Fibroblast of pulmonary artery (primary cell): ENCODE measurements at regions not wholly inside any gene's neighbourhood (a gene's known extent, or its start where the extent isn't known, plus 50 kb on each side); places are given as distances from the start of the nearest gene placed in this dataset.

Experiments used
- DNase-seq: peaks from one replicate; pipeline ENCODE4 v3.0.0-alpha.2; 2010; ENCODE audit warnings: low read depth
- H3K4me3 ChIP-seq: replicated peaks from 2 replicates; pipeline ENCODE4 v1.5.1; 2011; ENCODE audit warnings: low read depth, mild to moderate bottlenecking, control low read depth, low read length, moderate library complexity
- TF ChIP-seq, protein P1 (sequence below): IDR thresholded peaks from 2 replicates; pipeline ENCODE4 v1.5.1; 2011; ENCODE audit warnings: mild to moderate bottlenecking, control low read depth, low read length, inconsistent platforms; ENCODE audit errors: missing control alignments

DNA sequence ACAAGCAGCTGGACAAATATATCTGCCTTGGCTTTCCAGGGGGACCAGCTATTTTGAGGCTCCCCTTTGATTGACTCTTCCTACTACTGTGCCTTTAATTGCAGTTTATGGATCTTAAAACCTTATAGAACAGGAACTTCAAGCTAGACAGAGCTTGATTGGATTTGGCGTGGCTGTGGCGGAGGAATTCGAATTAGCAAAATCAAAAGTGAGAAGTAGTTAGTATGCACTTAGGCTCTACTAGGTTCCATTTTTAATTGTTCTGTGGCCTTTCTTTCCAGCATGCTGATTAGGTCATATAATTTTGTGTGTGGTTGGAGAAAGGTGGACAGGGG lies 248.0 kb downstream of the HIVEP2 start:
- TF ChIP-seq, protein P1, sequence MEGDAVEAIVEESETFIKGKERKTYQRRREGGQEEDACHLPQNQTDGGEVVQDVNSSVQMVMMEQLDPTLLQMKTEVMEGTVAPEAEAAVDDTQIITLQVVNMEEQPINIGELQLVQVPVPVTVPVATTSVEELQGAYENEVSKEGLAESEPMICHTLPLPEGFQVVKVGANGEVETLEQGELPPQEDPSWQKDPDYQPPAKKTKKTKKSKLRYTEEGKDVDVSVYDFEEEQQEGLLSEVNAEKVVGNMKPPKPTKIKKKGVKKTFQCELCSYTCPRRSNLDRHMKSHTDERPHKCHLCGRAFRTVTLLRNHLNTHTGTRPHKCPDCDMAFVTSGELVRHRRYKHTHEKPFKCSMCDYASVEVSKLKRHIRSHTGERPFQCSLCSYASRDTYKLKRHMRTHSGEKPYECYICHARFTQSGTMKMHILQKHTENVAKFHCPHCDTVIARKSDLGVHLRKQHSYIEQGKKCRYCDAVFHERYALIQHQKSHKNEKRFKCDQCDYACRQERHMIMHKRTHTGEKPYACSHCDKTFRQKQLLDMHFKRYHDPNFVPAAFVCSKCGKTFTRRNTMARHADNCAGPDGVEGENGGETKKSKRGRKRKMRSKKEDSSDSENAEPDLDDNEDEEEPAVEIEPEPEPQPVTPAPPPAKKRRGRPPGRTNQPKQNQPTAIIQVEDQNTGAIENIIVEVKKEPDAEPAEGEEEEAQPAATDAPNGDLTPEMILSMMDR: no peak
- DNase-seq: no peak
- H3K4me3 ChIP-seq: no peak overlapping the region

GRCh38 chr6:142697922-142698321 lies 247.1 kb downstream of the HIVEP2 start:
- TF ChIP-seq, protein P1: no peak
- peak; percentile 37 for DNase-seq
- H3K4me3 ChIP-seq: no peak overlapping the region

- no peak for DNase-seq
- no peak overlapping the region for H3K4me3 ChIP-seq
- TF ChIP-seq, protein P1: peak; percentile 19
Measured at GRCh38 chr6:142698751-142699150, 246.2 kb downstream of the HIVEP2 start.

- TF ChIP-seq, protein P1: no peak
- DNase-seq: no peak
- no peak overlapping the region for H3K4me3 ChIP-seq
Measured at GRCh38 chr6:142699391-142699790, 245.6 kb downstream of the HIVEP2 start.

GRCh38 chr6:142700032-142700431 lies 244.9 kb downstream of the HIVEP2 start:
- TF ChIP-seq, protein P1: no peak
- no peak overlapping the region for H3K4me3 ChIP-seq
- DNase-seq: no peak

GRCh38 chr6:142700671-142701312 lies 244.2 kb downstream of the HIVEP2 start:
- DNase-seq: no peak
- TF ChIP-seq, protein P1: no peak

More at GRCh38 chr6:142700671-142701312, 244.2 kb downstream of the HIVEP2 start:
- no peak overlapping the region for H3K4me3 ChIP-seq
